Activated naive CD8-positive, alpha-beta T cell treated with anti-CD3 and anti-CD28 coated beads, Interleukin-2, amount 50 U/mL, for 24 hours (primary cell): ENCODE measurements at regions not wholly inside any gene's neighbourhood (a gene's known extent, or its start where the extent isn't known, plus 50 kb on each side); places are given as distances from the start of the nearest gene placed in this dataset.
"Not testable (repeated sequence)": the region's sequence is repeated elsewhere in the genome, so short reads cannot be mapped to it uniquely, and the experiment has no call there.

Experiments used
- ATAC-seq: fragments of 150-1000 bp; cut with Tn5 transposase; one replicate; pipeline ENCODE4 v1.10.0; 2021
- DNase-seq: peaks from one replicate; pipeline ENCODE4 v3.0.0; 2021
- H3K27ac Mint-ChIP-seq: one replicate; pipeline ENCODE4 v1.8.0; 2021; ENCODE audit warnings: mild to moderate bottlenecking, mixed read lengths
- H3K27me3 Mint-ChIP-seq: one replicate; pipeline ENCODE4 v1.8.0; 2021; ENCODE audit warnings: mixed read lengths
- H3K36me3 Mint-ChIP-seq: one replicate; pipeline ENCODE4 v1.8.0; 2021; ENCODE audit warnings: low read depth, mixed read lengths
- H3K4me1 Mint-ChIP-seq: one replicate; pipeline ENCODE4 v1.8.0; 2021; ENCODE audit warnings: mixed read lengths
- H3K4me3 Mint-ChIP-seq: one replicate; pipeline ENCODE4 v1.8.0; 2021; ENCODE audit warnings: mild to moderate bottlenecking, moderate library complexity, mixed read lengths
- H3K9me3 Mint-ChIP-seq: one replicate; pipeline ENCODE4 v1.8.0; 2021; ENCODE audit warnings: mixed read lengths

GRCh38 chr1:194473766-194474165 lies 1287.4 kb upstream of the B3GALT2 start:
- no peaks in the 10 kb centered on the region for H3K4me1 Mint-ChIP-seq
- no peak for DNase-seq
- H3K27me3 Mint-ChIP-seq = peaks cover 2% of the 10 kb centered on the region

GRCh38 chr1:194469282-194469681 lies 1282.9 kb upstream of the B3GALT2 start:
- no peaks in the 10 kb centered on the region for H3K4me1 Mint-ChIP-seq
- peaks cover 2% of the 10 kb centered on the region for H3K27me3 Mint-ChIP-seq
- no peaks in the 10 kb centered on the region for H3K9me3 Mint-ChIP-seq
- no peak overlapping the region for H3K27ac Mint-ChIP-seq
- no peak for ATAC-seq
- no peak overlapping the region for H3K4me3 Mint-ChIP-seq
- DNase-seq = no peak
- no peaks in the 10 kb centered on the region for H3K36me3 Mint-ChIP-seq

More at GRCh38 chr1:194473766-194474165, 1287.4 kb upstream of the B3GALT2 start:
- ATAC-seq = no peak
- H3K4me3 Mint-ChIP-seq = no peak overlapping the region
- H3K36me3 Mint-ChIP-seq = no peaks in the 10 kb centered on the region
- no peaks in the 10 kb centered on the region for H3K9me3 Mint-ChIP-seq
- no peak overlapping the region for H3K27ac Mint-ChIP-seq

- no peaks in the 10 kb centered on the region for H3K4me1 Mint-ChIP-seq
- ATAC-seq = no peak
- no peak for DNase-seq
- no peaks in the 10 kb centered on the region for H3K36me3 Mint-ChIP-seq
- no peaks in the 10 kb centered on the region for H3K9me3 Mint-ChIP-seq
- H3K27ac Mint-ChIP-seq = no peak overlapping the region
- no peak overlapping the region for H3K4me3 Mint-ChIP-seq
- no peaks in the 10 kb centered on the region for H3K27me3 Mint-ChIP-seq
Observed at GRCh38 chr1:194466706-194467105, 1280.3 kb upstream of the B3GALT2 start.

GRCh38 chr1:194447636-194448035 lies 1261.2 kb upstream of the B3GALT2 start:
- H3K9me3 Mint-ChIP-seq = no peaks in the 10 kb centered on the region
- no peaks in the 10 kb centered on the region for H3K4me1 Mint-ChIP-seq
- DNase-seq (no peak), ATAC-seq (no peak)
- no peak overlapping the region for H3K27ac Mint-ChIP-seq
- no peaks in the 10 kb centered on the region for H3K36me3 Mint-ChIP-seq
- H3K4me3 Mint-ChIP-seq = no peak overlapping the region
- peaks cover 5% of the 10 kb centered on the region for H3K27me3 Mint-ChIP-seq

DNA sequence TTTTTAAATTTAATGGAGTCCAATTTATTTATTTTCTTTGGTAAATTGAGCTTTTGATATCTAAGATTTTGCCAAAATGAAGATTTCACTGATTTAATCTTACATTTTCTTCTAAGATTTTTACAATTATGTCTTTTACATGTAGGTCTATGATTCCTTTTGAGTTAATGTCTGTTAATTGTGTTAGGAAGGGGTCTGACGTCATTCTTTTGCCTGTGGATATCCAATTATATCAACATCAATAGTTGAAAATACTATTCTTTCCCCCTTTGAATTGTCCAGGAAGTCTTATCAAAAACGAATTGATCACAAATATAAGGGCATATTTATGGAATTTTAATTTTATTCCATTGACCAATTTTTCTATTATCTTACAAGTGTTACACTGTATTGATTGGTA lies 1258.8 kb upstream of the B3GALT2 start:
- no peaks in the 10 kb centered on the region for H3K4me1 Mint-ChIP-seq
- H3K9me3 Mint-ChIP-seq = no peaks in the 10 kb centered on the region
- no peak overlapping the region for H3K27ac Mint-ChIP-seq
- no peaks in the 10 kb centered on the region for H3K36me3 Mint-ChIP-seq
- H3K4me3 Mint-ChIP-seq = no peak overlapping the region
- peaks cover 5% of the 10 kb centered on the region for H3K27me3 Mint-ChIP-seq
- no peak for DNase-seq
- no peak for ATAC-seq

DNA sequence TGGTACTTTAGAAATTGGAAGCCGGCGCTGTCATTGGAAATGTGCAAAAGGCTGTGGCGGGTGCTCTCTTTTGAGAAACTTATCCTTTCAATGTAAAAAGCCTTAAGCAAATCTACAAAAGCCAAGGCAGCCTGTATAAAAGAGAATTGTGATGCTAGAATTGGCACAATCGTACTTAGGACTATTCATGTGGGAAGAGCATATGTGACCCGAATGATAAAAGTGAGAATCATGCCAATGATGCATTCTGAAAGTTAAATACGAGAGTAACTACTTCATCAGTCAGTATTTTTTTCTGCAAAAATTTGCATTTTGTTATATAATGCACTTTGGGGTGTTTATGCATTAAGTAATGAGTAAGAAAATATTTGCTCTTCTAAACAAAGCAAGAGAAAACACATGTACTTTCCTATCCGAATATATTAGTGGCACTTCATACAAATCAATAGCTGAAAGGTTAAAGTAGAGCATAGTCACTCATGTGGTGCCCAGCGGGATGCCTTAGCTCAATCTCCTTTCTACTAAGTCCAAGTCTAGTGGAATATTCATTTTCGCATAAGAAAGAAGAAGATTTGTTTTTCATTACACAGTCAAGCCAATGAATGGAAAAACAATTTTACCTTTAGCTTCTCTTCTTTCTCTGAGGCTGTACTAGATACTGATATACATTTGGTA lies 1256.6 kb upstream of the B3GALT2 start:
- peaks cover 5% of the 10 kb centered on the region for H3K27me3 Mint-ChIP-seq
- H3K27ac Mint-ChIP-seq = no peak overlapping the region
- peaks cover 3% of the 10 kb centered on the region for H3K9me3 Mint-ChIP-seq
- DNase-seq = no peak
- no peaks in the 10 kb centered on the region for H3K36me3 Mint-ChIP-seq
- no peaks in the 10 kb centered on the region for H3K4me1 Mint-ChIP-seq
- no peak overlapping the region for H3K4me3 Mint-ChIP-seq
- ATAC-seq = no peak

DNA sequence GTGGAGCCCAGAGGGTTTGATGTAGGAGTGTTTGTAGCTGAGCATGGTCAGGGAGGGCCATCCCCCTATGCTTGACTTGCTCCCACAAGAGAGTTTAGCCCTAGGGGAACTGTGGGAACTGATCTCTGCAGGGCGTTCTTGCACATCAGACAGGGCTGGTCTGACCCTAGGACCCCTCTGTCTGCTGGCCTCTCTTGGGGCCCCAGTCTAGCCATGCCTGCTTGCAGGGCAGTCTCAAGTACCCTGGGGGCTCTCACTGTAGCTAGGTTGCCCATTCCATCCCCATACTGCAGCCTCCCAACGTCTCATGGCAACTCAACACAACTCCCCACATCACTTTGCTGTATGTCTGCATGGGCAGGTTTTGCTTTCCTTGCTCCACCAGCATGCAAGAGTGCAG lies 1250.7 kb upstream of the B3GALT2 start:
- no peaks in the 10 kb centered on the region for H3K36me3 Mint-ChIP-seq
- peaks cover 8% of the 10 kb centered on the region for H3K27me3 Mint-ChIP-seq
- ATAC-seq (no peak), DNase-seq (no peak)
- H3K27ac Mint-ChIP-seq = no peak overlapping the region
- H3K4me1 Mint-ChIP-seq = no peaks in the 10 kb centered on the region
- H3K9me3 Mint-ChIP-seq = peaks cover 3% of the 10 kb centered on the region
- no peak overlapping the region for H3K4me3 Mint-ChIP-seq

GRCh38 chr1:194431121-194431520 lies 1244.7 kb upstream of the B3GALT2 start:
- Mint-ChIP-seq H3K4me1 (no peaks in the 10 kb centered on the region), H3K27ac (no peak overlapping the region)
- DNase-seq = no peak

DNA sequence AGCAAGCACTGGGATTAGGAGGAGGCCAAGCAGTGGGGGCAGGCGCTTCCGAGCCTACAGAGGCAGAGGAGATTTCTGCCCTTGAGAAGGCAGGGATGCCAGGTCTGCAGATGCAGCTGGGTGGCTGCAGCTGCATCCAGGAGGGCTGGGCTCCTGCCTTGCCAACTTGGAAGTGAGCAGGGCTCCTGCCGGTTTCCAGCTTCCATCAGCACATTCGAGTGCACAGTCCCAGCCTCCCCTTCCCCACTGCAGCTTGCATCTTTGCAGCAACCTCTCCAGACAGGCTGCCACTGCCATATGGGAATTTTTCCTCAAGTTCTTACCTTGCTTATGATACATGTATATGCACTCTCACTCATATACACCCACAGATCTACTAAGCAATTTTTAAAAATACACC lies 1234.3 kb upstream of the B3GALT2 start:
- Mint-ChIP-seq H3K9me3 (peaks cover 4% of the 10 kb centered on the region), H3K4me1 (no peaks in the 10 kb centered on the region), H3K27ac (no peak overlapping the region), H3K27me3 (no peaks in the 10 kb centered on the region), H3K36me3 (no peaks in the 10 kb centered on the region), H3K4me3 (no peak overlapping the region)
- DNase-seq = no peak
- no peak for ATAC-seq

More at GRCh38 chr1:194431121-194431520, 1244.7 kb upstream of the B3GALT2 start:
- ATAC-seq = no peak
- H3K9me3 Mint-ChIP-seq = no peaks in the 10 kb centered on the region
- no peaks in the 10 kb centered on the region for H3K27me3 Mint-ChIP-seq
- no peak overlapping the region for H3K4me3 Mint-ChIP-seq
- H3K36me3 Mint-ChIP-seq = no peaks in the 10 kb centered on the region

- Mint-ChIP-seq H3K27ac (no peak overlapping the region), H3K36me3 (no peaks in the 10 kb centered on the region), H3K4me3 (no peak overlapping the region), H3K4me1 (no peaks in the 10 kb centered on the region), H3K27me3 (no peaks in the 10 kb centered on the region), H3K9me3 (peaks cover 8% of the 10 kb centered on the region)
- ATAC-seq (no peak), DNase-seq (no peak)
Observed at GRCh38 chr1:194419721-194420120, 1233.3 kb upstream of the B3GALT2 start.

DNA sequence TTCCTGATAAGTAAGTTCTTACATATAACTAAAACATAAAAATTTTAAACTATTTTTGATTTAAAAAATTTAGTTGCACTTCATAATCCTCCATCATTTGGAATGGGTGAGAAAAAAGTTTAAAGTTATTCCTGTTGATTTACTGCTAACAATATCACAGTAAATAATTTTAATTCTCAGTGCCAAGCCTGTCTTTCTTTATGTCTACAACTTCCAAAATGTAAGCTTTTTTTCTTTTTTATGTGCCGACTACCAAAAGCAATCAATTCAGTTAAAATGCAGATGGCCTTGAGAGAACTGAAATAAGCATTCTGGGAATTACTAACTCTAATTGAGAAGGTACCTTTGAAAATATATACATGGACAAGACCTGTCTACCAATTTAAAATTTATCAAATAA lies 1224.3 kb upstream of the B3GALT2 start:
- no peaks in the 10 kb centered on the region for H3K4me1 Mint-ChIP-seq
- no peak overlapping the region for H3K27ac Mint-ChIP-seq
- H3K36me3 Mint-ChIP-seq = no peaks in the 10 kb centered on the region
- peaks cover 7% of the 10 kb centered on the region for H3K27me3 Mint-ChIP-seq
- no peak overlapping the region for H3K4me3 Mint-ChIP-seq
- no peak for DNase-seq
- ATAC-seq = no peak
- H3K9me3 Mint-ChIP-seq = peaks cover 13% of the 10 kb centered on the region

DNA sequence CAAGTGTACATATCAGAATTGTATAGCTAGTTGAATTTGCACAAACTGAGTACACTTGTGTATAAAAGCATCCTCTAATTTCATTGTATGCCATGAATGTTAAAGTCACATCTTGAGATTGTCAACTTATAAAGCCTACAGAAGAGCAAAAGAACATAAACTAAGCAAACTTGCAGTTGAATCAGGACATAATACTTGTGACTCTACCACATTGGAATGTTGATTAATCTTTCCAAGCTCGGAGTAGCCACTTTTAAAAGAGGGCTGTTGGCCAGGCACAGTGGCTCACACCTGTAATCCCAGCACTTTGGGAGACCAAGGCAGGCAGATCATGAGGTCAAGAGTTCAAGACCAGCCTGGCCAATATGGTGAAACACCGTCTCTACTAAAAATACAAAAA lies 1220.8 kb upstream of the B3GALT2 start:
- not testable (repeated sequence) for H3K4me1 Mint-ChIP-seq, H3K27me3 Mint-ChIP-seq, DNase-seq, H3K36me3 Mint-ChIP-seq, H3K9me3 Mint-ChIP-seq, H3K27ac Mint-ChIP-seq, H3K4me3 Mint-ChIP-seq, ATAC-seq

DNA sequence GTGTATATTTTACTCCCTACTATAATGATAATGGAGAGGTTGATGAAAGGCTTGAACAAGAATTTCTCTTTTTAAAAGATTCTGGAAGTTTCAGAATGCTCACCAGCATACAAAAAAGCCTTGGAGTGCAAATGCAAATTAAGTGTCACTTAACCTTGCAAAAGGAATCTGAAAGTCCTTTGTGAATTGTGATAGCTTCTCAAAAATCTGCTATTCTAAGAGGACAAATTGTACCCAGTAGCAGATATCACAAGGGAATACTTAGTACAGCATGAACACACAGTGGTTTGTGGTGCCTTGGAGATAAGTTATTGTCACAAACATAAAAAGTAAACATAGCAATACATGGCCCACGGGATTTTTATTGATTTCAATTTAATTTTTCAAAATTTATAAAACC lies 1208.3 kb upstream of the B3GALT2 start:
- Mint-ChIP-seq H3K27me3 (peaks cover 3% of the 10 kb centered on the region), H3K27ac (no peak overlapping the region), H3K36me3 (no peaks in the 10 kb centered on the region), H3K4me3 (no peak overlapping the region), H3K9me3 (no peaks in the 10 kb centered on the region), H3K4me1 (no peaks in the 10 kb centered on the region)
- DNase-seq (no peak), ATAC-seq (no peak)

GRCh38 chr1:194387531-194387930 lies 1201.1 kb upstream of the B3GALT2 start:
- no peak overlapping the region for H3K27ac Mint-ChIP-seq
- DNase-seq (no peak), ATAC-seq (no peak)
- no peak overlapping the region for H3K4me3 Mint-ChIP-seq
- H3K36me3 Mint-ChIP-seq = no peaks in the 10 kb centered on the region
- peaks cover 1% of the 10 kb centered on the region for H3K27me3 Mint-ChIP-seq
- no peaks in the 10 kb centered on the region for H3K4me1 Mint-ChIP-seq
- H3K9me3 Mint-ChIP-seq = no peaks in the 10 kb centered on the region

GRCh38 chr1:194378517-194378916 lies 1192.1 kb upstream of the B3GALT2 start:
- no peak for ATAC-seq
- no peak for DNase-seq
- Mint-ChIP-seq H3K9me3 (no peaks in the 10 kb centered on the region), H3K4me3 (no peak overlapping the region), H3K36me3 (no peaks in the 10 kb centered on the region), H3K4me1 (no peaks in the 10 kb centered on the region), H3K27ac (no peak overlapping the region), H3K27me3 (no peaks in the 10 kb centered on the region)

DNA sequence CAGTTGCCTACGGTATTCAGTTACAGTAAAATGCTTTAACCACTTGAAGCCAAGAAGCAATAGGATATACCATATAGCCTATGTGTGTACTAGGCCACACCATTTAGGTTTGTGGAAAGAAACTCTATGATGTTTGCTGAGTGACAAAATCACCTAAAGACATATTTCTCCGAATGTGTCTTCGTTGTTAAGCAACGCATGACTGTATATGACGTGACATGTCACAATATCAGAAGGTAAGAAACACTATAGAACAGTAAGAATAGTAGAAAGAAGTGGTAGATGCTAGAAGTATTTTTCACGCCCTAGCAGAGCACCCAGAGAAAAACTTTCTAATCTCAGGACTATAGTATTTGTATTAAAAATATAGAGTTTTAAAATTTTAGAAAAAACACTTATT lies 1188.2 kb upstream of the B3GALT2 start:
- no peak overlapping the region for H3K27ac Mint-ChIP-seq
- H3K9me3 Mint-ChIP-seq = no peaks in the 10 kb centered on the region
- H3K4me1 Mint-ChIP-seq = no peaks in the 10 kb centered on the region
- DNase-seq (no peak), ATAC-seq (no peak)
- no peak overlapping the region for H3K4me3 Mint-ChIP-seq
- H3K36me3 Mint-ChIP-seq = no peaks in the 10 kb centered on the region
- H3K27me3 Mint-ChIP-seq = no peaks in the 10 kb centered on the region
